Breast epithelium (tissue), 3 donors: ENCODE measurements at regions not wholly inside any gene's neighbourhood (a gene's known extent, or its start where the extent isn't known, plus 50 kb on each side); places are given as distances from the start of the nearest gene placed in this dataset.

ENCODE experiments used
- POLR2A ChIP-seq: fragments of 450-650 bp; IDR thresholded peaks from one replicate; pipeline ENCODE4 v1.6.1; 2016; ENCODE audit warnings: antibody characterized with exemption, mild to moderate bottlenecking, moderate library complexity
- POLR2AphosphoS5 ChIP-seq, 3 donors: sonication (generic); formaldehyde crosslinking; IDR thresholded peaks; one replicate each; pipeline ENCODE4 v1.6.1; 2017; ENCODE audit warnings: antibody characterized with exemption in 3 of 3
- TF ChIP-seq, protein P1 (sequence below), 3 donors: fragments of 450-650 bp; IDR thresholded peaks; one replicate each; pipeline ENCODE4 v1.5.1; 2016 to 2017; ENCODE audit warnings: antibody characterized with exemption in 3 of 3, mild to moderate bottlenecking in 3 of 3, moderate library complexity in 3 of 3

DNA sequence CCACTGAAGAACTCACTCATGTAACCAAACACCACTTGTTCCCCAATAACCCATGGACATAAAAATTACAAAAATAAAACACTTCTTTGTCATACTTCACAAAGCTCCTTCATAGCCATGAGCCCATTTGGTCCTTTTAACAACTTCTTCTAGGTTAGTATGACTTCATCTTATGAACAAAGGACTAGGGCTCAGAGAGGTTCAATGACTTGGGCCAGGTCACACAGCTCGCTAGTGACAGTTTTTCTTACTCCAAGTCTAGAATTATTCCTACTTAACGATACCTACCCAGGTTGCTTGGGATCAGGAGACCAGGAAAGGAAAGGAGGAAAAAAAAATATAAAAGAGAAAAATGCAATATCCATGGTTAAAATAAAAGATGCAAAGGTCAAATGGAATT, 353.4 kb downstream of the SOX9 start:
- no peak for TF ChIP-seq POLR2A
- TF ChIP-seq, protein P1, sequence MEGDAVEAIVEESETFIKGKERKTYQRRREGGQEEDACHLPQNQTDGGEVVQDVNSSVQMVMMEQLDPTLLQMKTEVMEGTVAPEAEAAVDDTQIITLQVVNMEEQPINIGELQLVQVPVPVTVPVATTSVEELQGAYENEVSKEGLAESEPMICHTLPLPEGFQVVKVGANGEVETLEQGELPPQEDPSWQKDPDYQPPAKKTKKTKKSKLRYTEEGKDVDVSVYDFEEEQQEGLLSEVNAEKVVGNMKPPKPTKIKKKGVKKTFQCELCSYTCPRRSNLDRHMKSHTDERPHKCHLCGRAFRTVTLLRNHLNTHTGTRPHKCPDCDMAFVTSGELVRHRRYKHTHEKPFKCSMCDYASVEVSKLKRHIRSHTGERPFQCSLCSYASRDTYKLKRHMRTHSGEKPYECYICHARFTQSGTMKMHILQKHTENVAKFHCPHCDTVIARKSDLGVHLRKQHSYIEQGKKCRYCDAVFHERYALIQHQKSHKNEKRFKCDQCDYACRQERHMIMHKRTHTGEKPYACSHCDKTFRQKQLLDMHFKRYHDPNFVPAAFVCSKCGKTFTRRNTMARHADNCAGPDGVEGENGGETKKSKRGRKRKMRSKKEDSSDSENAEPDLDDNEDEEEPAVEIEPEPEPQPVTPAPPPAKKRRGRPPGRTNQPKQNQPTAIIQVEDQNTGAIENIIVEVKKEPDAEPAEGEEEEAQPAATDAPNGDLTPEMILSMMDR (IDR thresholded peaks at IDR 0.05): no peak
- TF ChIP-seq POLR2AphosphoS5 (IDR thresholded peaks at IDR 0.05): no peak
